ENCODE measurements at regions not wholly inside any gene's neighbourhood (a gene's known extent, or its start where the extent isn't known, plus 50 kb on each side); places are given as distances from the start of the nearest gene placed in this dataset.

- no peak for TF ChIP-seq CHD7 (IDR thresholded peaks at IDR 0.05; ENCODE audit: insufficient replicate concordance, low read length)
- TF ChIP-seq TAF7 (optimal IDR thresholded peaks at IDR 0.05; ENCODE audit: borderline replicate concordance, low read depth, low read length), result no peak
- TF ChIP-seq SUZ12 (IDR thresholded peaks at IDR 0.05; ENCODE audit: low read length), result no peak
- no peak for TF ChIP-seq POU5F1 (IDR thresholded peaks at IDR 0.05; ENCODE audit: low read depth, low read length)
- TF ChIP-seq FOSL1 (IDR thresholded peaks at IDR 0.05; ENCODE audit: insufficient read depth, low read depth, low read length), result no peak
- no peak for TF ChIP-seq CEBPB (IDR thresholded peaks at IDR 0.05; ENCODE audit: low read depth, low read length)
- TF ChIP-seq TEAD4 (IDR thresholded peaks at IDR 0.05; ENCODE audit: low read depth, low read length), result no peak
Measured at GRCh38 chr6:98529364-98529763, 305.0 kb upstream of the POU3F2 start (continued).
